ENCODE measurements at regions not wholly inside any gene's neighbourhood (a gene's known extent, or its start where the extent isn't known, plus 50 kb on each side); places are given as distances from the start of the nearest gene placed in this dataset.

GRCh38 chr13:76792731-76793347, 93.4 kb downstream of the KCTD12 start:
- no peak for DNase-seq

DNA sequence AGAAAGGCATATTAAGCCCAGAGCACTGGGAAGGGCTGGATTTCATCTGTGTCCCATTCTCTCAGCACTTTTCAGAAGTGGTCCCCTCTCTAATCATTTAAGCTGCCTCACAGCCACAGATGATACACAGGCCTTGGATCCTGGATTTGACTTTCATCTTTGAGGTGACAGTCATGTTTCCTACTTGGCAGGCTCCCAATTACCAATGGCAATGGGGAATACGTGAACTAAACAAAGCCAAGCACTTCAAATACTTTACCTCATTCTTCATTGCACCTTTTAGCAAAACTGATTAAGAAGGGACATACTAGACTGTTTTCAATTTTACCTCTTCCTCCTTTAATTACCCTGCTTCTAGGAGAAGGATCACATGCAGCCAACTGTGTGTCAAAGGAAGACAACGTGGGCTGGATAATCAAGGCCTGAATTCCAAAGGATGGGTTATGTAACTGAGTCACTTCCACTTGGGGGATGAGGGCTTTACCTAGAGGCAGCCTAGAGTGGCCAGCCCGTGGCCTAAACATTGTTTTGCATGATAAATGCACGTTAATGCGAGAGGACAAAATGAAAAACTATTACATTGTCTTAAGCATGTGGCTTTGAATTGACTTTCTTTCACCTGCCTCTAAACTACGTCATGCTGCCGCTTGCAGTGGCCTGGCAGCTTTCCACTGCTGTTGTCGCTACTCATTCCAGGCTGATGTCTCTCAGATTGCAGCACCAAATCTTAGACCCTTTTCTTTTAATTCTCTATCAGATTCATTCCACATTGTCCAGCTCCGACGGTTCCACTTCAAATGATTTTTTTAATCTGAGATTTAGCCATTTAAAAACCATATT, 95.0 kb downstream of the KCTD12 start:
- DNase-seq, result no peak

GRCh38 chr13:76790526-76790925, 95.7 kb downstream of the KCTD12 start:
- DNase-seq, result no peak

DNA sequence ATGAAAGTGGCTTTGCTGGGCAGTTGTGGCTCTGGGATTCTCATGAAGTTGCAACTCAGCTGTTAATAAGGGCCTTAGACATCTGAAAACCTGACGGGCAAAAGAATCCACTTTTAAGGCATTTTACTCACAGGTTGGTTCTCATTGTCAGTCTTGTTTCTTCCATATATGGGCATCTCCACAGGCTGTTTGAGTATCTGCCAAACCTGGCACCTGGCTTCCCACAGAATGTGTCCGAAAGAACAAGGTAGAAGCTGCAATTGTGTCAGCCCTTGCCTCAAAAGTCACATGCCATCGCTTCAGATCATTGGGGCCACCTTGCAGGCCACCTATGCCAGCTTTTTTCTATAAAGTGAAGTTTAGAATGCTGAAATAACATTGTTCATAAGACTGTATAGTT, 102.4 kb downstream of the KCTD12 start:
- DNase-seq, result no peak

DNA sequence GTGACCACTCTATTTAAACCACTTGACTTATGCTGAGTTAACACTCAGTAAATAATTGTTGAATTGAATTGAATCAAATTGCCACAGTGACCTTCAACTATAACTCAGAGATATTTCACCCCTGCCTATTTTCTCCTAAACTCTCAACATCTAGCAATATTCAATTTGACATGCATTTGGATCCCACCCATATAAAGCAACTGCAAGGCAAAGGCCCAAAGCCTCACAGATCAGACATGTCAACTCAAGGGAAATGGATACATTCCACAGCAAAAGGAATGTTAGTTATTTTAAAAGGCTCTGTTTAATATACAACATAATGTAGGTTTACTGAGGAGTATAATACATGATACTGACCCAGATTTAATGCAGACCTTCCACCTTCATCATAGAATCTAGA, 107.4 kb downstream of the KCTD12 start:
- DNase-seq, result no peak

GRCh38 chr13:76777096-76777495, 109.1 kb downstream of the KCTD12 start:
- no peak for DNase-seq

- DNase-seq, result no peak
These were observed 111.0 kb downstream of the KCTD12 start for GRCh38 chr13:76775088-76775740.

DNA sequence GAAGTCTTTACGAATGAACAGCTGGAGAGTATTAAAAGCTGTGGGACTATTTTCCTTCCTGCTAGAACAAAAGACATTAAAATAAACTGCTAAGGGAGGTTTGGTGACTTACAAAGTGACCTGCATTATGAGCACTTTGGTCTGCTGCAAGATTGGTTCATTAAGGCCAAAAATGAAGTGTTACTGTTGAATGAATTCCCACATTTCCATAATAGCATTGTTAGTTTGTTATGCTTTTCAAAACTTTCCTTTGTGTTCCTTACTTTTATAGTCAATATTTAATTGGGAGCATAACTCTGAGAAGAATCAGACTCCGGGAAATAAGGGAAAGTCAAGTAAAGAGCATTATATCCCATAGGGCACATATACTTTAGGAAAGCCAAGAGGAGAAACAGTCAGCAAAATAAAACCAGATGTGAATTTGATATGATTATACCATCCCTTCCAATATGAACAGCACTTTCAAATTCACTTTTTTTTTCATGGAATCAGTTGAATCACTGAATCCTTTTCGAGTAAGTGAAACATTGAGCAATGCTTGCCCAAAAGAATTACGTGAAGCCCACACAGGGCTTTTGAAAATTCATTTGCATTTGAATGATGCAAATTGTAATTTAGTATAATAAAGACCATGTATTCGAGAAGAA, 112.6 kb downstream of the KCTD12 start:
- DNase-seq, result no peak

DNA sequence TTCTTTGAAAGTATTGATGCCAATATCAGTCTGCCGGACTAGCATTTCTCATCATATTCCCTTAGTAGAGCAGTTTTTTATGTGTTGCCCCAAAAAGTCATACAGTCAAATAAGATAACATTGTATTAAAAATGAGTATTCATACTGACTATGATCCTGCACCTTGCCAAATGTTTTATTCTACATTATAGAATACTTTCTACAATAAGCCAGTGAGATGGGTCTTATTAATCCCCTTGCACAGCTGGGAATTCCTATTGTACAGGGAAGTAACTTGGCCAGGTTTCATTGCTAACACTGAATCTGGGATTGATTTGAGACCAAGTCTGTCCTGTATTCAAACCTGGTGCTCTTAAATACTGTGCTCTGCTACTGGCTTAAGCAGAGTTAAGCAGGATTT, 114.0 kb downstream of the KCTD12 start:
- DNase-seq, result no peak

- DNase-seq, result no peak
These were observed 116.9 kb downstream of the KCTD12 start for GRCh38 chr13:76769271-76769791.

DNA sequence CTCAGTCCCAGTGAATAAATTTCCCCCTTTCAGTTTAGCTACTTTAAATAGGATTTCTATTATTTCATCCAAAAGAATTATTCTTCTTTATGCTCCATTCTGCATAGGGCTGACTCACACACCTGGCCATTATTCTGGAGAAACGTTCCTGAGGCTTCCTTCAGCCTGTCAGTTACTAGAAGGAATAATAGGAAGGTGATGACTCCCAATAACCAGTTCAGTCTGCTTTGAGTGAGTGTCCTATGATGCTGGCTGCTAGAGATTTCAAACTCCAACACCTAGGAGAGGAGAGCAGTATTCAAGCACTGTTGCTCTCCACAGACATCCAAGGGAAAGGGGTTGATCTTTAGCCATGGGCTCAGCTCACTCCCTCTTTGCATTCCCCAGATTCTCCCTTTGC, 117.8 kb downstream of the KCTD12 start:
- no peak for DNase-seq

- no peak for DNase-seq
These were observed 121.3 kb downstream of the KCTD12 start for GRCh38 chr13:76764916-76765315.

GRCh38 chr13:76764429-76764828, 121.8 kb downstream of the KCTD12 start:
- DNase-seq, result peak; percentile 38

- DNase-seq, result no peak
These were observed 123.5 kb downstream of the KCTD12 start for GRCh38 chr13:76762721-76763120.

- no peak for DNase-seq
These were observed 126.3 kb downstream of the KCTD12 start for GRCh38 chr13:76759877-76760276.

- DNase-seq, result no peak
These were observed 127.5 kb downstream of the KCTD12 start for GRCh38 chr13:76758738-76759137.

DNA sequence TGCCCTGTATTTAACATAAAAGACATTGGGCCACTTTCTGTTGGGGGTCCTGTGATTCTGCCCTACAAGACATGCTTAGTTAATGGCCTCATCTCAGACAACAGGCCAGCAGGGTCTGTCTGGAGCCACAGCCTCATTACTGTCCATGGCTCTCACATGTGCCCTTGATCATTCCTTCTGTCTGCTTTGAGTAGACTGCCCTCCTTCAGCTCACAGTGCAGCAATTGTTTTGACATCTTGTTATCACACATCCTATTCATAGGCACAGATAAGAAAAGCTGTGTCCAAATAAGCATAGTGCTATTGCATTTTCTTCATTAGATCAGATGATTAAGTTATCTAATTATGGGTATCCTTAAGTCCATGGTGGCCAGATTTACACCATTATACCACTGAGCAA, 127.9 kb downstream of the KCTD12 start:
- DNase-seq, result no peak

- no peak for DNase-seq
These were observed 129.8 kb downstream of the KCTD12 start for GRCh38 chr13:76756451-76756850.

DNA sequence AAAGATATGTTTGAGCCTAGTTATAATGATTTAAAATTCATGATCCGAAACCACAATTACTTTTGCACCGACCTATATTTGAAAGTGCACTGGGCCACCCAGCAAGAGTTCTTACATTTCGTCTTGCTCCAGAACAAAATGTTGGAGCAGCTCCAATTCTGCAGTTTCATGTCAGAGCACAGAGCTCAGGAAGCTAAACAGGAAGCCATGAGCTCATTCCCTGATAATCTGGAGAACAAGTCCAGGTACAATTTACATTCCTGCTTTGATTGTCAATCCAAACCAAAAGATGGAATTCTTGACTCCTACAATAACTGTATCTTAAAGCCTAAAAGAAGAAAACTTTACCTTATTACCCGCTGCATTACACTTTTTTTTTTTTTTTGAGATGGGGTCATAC, 131.8 kb downstream of the KCTD12 start:
- DNase-seq, result no peak

GRCh38 chr13:76751278-76751677, 134.9 kb downstream of the KCTD12 start:
- no peak for DNase-seq

- DNase-seq, result no peak
These were observed 136.1 kb downstream of the KCTD12 start for GRCh38 chr13:76750126-76750525.

GRCh38 chr13:76745261-76746200, 140.7 kb downstream of the KCTD12 start:
- no peak for DNase-seq
